GM12874 (cell line): ENCODE measurements at regions not wholly inside any gene's neighbourhood (a gene's known extent, or its start where the extent isn't known, plus 50 kb on each side); places are given as distances from the start of the nearest gene placed in this dataset.

ENCODE experiments used
- TF ChIP-seq, protein P1 (sequence below): IDR thresholded peaks from 2 replicates; pipeline ENCODE4 v1.5.1; 2011; ENCODE audit warnings: low read depth, mild to moderate bottlenecking, control low read depth, low read length, moderate library complexity; ENCODE audit not compliant: insufficient read depth

DNA sequence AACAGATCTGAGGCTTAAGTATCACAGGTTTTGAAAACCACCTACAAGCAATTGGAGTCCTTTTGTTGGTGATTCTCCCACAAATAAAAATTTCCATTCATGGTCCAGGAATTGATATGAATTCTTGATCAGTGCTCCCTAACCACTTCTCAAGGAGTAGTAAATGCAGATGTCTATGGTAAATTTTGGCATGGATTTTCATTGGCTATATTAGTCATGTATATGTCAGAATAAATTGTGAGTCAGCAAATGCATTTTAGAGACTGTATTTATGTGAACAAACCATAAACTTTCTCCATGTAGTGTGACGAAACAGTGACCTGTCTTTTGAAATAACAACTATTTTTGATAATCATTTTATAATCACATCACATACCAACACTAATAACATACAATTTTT is 611.1 kb downstream of the HTR1A start:
- TF ChIP-seq, protein P1, sequence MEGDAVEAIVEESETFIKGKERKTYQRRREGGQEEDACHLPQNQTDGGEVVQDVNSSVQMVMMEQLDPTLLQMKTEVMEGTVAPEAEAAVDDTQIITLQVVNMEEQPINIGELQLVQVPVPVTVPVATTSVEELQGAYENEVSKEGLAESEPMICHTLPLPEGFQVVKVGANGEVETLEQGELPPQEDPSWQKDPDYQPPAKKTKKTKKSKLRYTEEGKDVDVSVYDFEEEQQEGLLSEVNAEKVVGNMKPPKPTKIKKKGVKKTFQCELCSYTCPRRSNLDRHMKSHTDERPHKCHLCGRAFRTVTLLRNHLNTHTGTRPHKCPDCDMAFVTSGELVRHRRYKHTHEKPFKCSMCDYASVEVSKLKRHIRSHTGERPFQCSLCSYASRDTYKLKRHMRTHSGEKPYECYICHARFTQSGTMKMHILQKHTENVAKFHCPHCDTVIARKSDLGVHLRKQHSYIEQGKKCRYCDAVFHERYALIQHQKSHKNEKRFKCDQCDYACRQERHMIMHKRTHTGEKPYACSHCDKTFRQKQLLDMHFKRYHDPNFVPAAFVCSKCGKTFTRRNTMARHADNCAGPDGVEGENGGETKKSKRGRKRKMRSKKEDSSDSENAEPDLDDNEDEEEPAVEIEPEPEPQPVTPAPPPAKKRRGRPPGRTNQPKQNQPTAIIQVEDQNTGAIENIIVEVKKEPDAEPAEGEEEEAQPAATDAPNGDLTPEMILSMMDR = no peak

DNA sequence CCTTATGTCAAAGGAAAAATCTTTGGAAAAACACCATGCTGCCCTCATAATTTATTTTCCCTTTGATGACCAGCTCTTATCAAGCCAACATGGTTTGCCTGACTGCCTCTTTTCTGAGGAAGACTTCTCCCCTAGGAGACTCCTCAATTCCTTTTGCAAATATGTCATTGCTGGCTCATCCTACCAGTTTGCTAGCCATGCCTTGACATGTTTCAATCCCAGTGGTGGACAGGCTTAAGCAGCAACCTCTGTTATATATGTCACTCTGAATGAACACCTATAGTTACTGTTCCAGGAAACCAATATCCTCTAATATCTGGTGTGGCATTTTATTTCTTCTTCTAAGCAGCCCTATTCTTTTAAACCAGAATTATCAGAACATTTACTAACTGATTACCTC is 615.8 kb downstream of the HTR1A start:
- TF ChIP-seq, protein P1 = no peak

DNA sequence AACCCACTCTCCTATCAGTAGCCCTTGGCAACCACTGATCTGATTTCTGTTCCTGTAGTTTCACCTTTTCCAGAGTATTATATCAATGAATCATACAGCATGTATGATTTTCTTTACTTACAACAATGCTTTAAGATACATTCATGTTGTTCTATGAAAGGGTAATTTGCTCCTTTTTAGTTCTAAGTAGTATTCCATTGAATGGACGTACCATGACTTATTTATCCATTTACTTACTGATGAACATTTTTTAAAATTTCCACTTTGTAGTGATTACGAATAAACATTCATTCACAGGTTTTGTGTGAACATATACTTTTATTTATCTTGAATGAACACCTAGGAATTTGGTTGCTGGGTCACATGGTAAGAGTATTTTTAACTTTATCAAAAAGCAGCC is 620.8 kb downstream of the HTR1A start:
- TF ChIP-seq, protein P1 = no peak

DNA sequence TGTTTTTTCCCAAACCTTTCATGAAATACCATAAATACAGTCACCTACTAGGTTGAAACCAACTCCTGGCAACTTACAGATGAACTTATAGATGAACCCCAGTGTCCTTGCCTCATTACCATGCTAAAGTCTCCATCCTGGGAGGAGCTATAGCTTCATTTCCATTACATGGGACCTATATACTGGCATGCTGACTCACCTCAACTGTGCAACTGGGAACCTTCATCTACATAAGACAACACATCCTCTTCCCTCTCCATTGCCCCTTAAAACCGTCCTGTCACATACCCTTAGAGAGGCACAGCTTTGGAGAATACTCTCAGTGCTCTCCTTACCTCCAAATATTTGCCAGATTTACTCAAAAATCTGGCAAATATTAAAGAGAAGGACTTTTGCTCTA is 638.3 kb downstream of the HTR1A start:
- TF ChIP-seq, protein P1 = no peak

DNA sequence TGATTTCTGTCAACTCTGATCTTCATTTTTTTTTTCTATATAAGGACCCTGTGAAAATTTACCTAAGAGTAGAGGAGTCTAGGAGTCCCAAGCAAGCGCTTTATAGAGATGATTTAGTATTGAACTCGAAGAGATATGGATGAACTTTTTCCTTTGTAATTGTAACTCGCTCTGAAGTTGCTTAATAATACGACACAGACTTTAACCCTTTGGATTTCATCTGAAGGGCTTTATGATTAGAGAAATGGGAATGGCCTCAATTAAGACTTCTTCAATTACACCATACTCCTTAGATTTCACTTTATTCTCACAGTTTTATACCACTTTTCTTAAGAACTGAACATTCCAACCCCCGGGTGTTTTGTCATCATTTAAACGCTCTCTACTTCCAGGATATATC is 647.7 kb downstream of the HTR1A start:
- TF ChIP-seq, protein P1 = no peak

DNA sequence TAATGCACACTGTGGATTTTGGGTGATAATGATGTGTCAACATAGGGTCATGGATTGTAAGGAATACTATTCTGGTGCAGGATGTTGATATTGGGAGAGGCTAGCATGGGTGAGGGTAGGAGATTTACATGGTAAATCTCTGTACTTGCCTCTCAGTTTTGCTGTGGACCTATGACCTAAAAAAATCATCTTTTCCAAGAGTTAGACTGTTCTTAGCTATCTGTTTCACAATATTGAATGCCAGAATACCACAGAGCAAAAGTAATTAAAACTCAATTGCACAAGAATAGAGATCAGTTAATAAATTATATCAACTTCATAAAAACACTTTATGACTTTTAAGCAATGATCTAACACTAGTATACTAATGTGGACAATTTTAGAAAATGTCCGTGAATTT is 651.6 kb downstream of the HTR1A start:
- TF ChIP-seq, protein P1 = no peak

DNA sequence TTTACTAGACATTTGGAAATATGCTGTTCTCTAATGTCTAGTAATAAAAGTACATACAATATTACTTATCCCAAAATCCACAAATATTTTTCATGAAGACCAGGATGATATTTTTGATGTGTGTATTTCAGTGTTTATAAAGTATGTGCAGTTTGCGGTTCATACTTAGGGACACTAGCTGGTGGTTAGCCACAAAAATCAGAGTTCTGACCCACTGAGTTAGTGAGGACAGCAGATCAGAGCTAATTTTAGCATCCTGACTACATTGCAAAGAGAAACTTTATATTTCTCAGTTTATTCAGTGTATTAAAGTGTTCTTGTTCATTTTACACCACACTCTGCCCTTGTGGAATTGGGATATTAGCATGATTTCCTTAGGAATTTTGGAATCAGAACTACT is 655.3 kb downstream of the HTR1A start:
- TF ChIP-seq, protein P1 = no peak

DNA sequence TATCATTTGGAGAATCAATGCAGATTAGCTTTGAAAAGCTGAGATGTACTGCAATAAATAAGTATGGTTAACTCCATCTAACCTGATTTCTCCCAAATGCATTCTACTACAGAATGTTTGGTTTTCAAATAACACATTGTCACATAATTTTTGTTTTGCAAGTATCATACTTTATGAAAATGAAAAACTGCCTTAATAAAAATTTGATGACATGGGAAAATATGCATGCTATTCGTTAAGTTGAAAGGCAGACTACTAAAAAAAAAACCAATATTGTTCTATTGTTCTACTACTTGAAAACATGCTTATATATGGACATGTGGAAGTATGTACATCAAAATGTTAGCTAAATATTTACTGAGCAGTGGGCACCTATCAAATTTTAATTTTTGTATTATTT is 668.9 kb downstream of the HTR1A start:
- TF ChIP-seq, protein P1 = no peak
